ENCODE measurements at regions not wholly inside any gene's neighbourhood (a gene's known extent, or its start where the extent isn't known, plus 50 kb on each side); places are given as distances from the start of the nearest gene placed in this dataset.

GRCh38 chr7:18235819-18236218 lies 208.2 kb upstream of the PRPS1L1 start:
- peaks cover 7% of the 10 kb centered on the region for H3K4me1 ChIP-seq (ENCODE audit: control insufficient read depth, insufficient read depth, low read length)
- no peak for TF ChIP-seq CTCF (conservative IDR thresholded peaks at IDR 0.05)
- H3K9me3 Mint-ChIP-seq, result no peaks in the 10 kb centered on the region
- H3K9ac ChIP-seq (ENCODE audit: extremely low read depth, low read length, poor library complexity, severe bottlenecking), result no peak overlapping the region
- no peak overlapping the region for H3K27ac ChIP-seq (ENCODE audit: low read depth, low read length)
- H3K27ac Mint-ChIP-seq, result no peak overlapping the region
- no peaks in the 10 kb centered on the region for H3K9me3 ChIP-seq (ENCODE audit: control insufficient read depth, low read length)
- H3K4me1 Mint-ChIP-seq, result peaks cover 7% of the 10 kb centered on the region
- no peak overlapping the region for H3K4me3 Mint-ChIP-seq
- no peak for DNase-seq
- H3K27me3 ChIP-seq (ENCODE audit: control insufficient read depth, insufficient read depth, low read length, poor library complexity, severe bottlenecking), result peaks cover 48% of the 10 kb centered on the region
- 100% methylated on average over 2 of the region's 2 CpGs for WGBS, 2 experiments (ENCODE audit: insufficient coverage in 1 of 2, insufficient read length in 1 of 2)
- no peak overlapping the region for H3K4me3 ChIP-seq (ENCODE audit: low read length)
- peaks cover 49% of the 10 kb centered on the region for H3K27me3 Mint-ChIP-seq (ENCODE audit: insufficient read depth)
- no peaks in the 10 kb centered on the region for H3K36me3 Mint-ChIP-seq (ENCODE audit: low read depth)
- H3K36me3 ChIP-seq (ENCODE audit: control insufficient read depth, insufficient read depth, low read length), result no peaks in the 10 kb centered on the region

GRCh38 chr7:18239212-18239611 lies 211.6 kb upstream of the PRPS1L1 start:
- no peak for DNase-seq
- Histone ChIP-seq H3K27me3 (ENCODE audit: control insufficient read depth, insufficient read depth, low read length, poor library complexity, severe bottlenecking) (peaks cover 59% of the 10 kb centered on the region), H3K4me1 (ENCODE audit: control insufficient read depth, insufficient read depth, low read length) (peaks cover 3% of the 10 kb centered on the region), H3K27ac (ENCODE audit: low read depth, low read length) (no peak overlapping the region), H3K36me3 (ENCODE audit: control insufficient read depth, insufficient read depth, low read length) (no peaks in the 10 kb centered on the region), H3K9me3 (ENCODE audit: control insufficient read depth, low read length) (no peaks in the 10 kb centered on the region), H3K9ac (ENCODE audit: extremely low read depth, low read length, poor library complexity, severe bottlenecking) (no peak overlapping the region), H3K4me3 (ENCODE audit: low read length) (no peak overlapping the region)
- H3K27me3 Mint-ChIP-seq (ENCODE audit: insufficient read depth), result peaks cover 60% of the 10 kb centered on the region
- no peak for TF ChIP-seq CTCF (conservative IDR thresholded peaks at IDR 0.05)
- no peak overlapping the region for H3K4me3 Mint-ChIP-seq
- H3K36me3 Mint-ChIP-seq (ENCODE audit: low read depth), result no peaks in the 10 kb centered on the region
- H3K4me1 Mint-ChIP-seq, result peaks cover 7% of the 10 kb centered on the region
- H3K27ac Mint-ChIP-seq, result no peak overlapping the region
- 59% methylated on average over 3 of the region's 3 CpGs; no CpG with 5 or more reads in 1 of the 2 experiments for WGBS, 2 experiments (ENCODE audit: insufficient coverage in 1 of 2, insufficient read length in 1 of 2)
- no peaks in the 10 kb centered on the region for H3K9me3 Mint-ChIP-seq

GRCh38 chr7:18241543-18242231 lies 214.0 kb upstream of the PRPS1L1 start:
- Histone ChIP-seq H3K4me1 (ENCODE audit: control insufficient read depth, insufficient read depth, low read length) (peaks cover 3% of the 10 kb centered on the region), H3K4me3 (ENCODE audit: low read length) (no peak overlapping the region), H3K27me3 (ENCODE audit: control insufficient read depth, insufficient read depth, low read length, poor library complexity, severe bottlenecking) (peaks cover 51% of the 10 kb centered on the region), H3K27ac (ENCODE audit: low read depth, low read length) (no peak overlapping the region), H3K36me3 (ENCODE audit: control insufficient read depth, insufficient read depth, low read length) (no peaks in the 10 kb centered on the region), H3K9ac (ENCODE audit: extremely low read depth, low read length, poor library complexity, severe bottlenecking) (no peak overlapping the region), H3K9me3 (ENCODE audit: control insufficient read depth, low read length) (peaks cover 18% of the 10 kb centered on the region)
- WGBS, 2 experiments (ENCODE audit: insufficient coverage in 1 of 2, insufficient read length in 1 of 2), result 94 to 97% methylated on average over 2 to 3 of the region's 3 CpGs
- H3K27ac Mint-ChIP-seq, result no peak overlapping the region
- no peaks in the 10 kb centered on the region for H3K36me3 Mint-ChIP-seq (ENCODE audit: low read depth)
- peaks cover 7% of the 10 kb centered on the region for H3K4me1 Mint-ChIP-seq
- H3K27me3 Mint-ChIP-seq (ENCODE audit: insufficient read depth), result peaks cover 60% of the 10 kb centered on the region
- no peak for DNase-seq
- TF ChIP-seq CTCF (conservative IDR thresholded peaks at IDR 0.05), result peak; percentile 72
- H3K9me3 Mint-ChIP-seq, result peaks cover 8% of the 10 kb centered on the region
- no peak overlapping the region for H3K4me3 Mint-ChIP-seq

All from endodermal cell (in vitro differentiated cells).